Hepatocyte (in vitro differentiated cells): ENCODE measurements at regions not wholly inside any gene's neighbourhood (a gene's known extent, or its start where the extent isn't known, plus 50 kb on each side); places are given as distances from the start of the nearest gene placed in this dataset.
"Not testable (repeated sequence)": the region's sequence is repeated elsewhere in the genome, so short reads cannot be mapped to it uniquely, and the experiment has no call there.

Experiments used
- DNase-seq: peaks from one replicate; pipeline ENCODE4 v3.0.0-alpha.2; 2016; ENCODE audit warnings: low spot score
- H2AFZ ChIP-seq: fragments of 200-600 bp; sonication (generic); 2 replicates; pipeline ENCODE4 v1.6.0; 2016; ENCODE audit warnings: antibody characterized with exemption, mild to moderate bottlenecking
- H3K27ac ChIP-seq: fragments of 200-600 bp; sonication (generic); 2 replicates; pipeline ENCODE4 v1.5.1; 2016; ENCODE audit warnings: mild to moderate bottlenecking
- H3K27me3 ChIP-seq: fragments of 200-600 bp; sonication (generic); 2 replicates; pipeline ENCODE4 v1.6.1; 2016
- H3K36me3 ChIP-seq: fragments of 200-600 bp; sonication (generic); replicated peaks from 2 replicates; pipeline ENCODE4 v1.5.1; 2016; ENCODE audit warnings: low read depth; ENCODE audit not compliant: insufficient read depth
- H3K4me1 ChIP-seq: fragments of 200-600 bp; sonication (generic); 2 replicates; pipeline ENCODE4 v1.5.1; 2016; ENCODE audit warnings: mild to moderate bottlenecking, moderate library complexity; ENCODE audit not compliant: insufficient read depth
- H3K4me2 ChIP-seq: fragments of 200-600 bp; sonication (generic); 2 replicates; pipeline ENCODE4 v1.6.0; 2016
- H3K4me3 ChIP-seq: fragments of 200-600 bp; sonication (generic); 2 replicates; pipeline ENCODE4 v1.5.1; 2016; ENCODE audit warnings: mild to moderate bottlenecking
- H3K79me2 ChIP-seq: fragments of 200-600 bp; sonication (generic); 2 replicates; pipeline ENCODE4 v1.6.0; 2017; ENCODE audit warnings: mild to moderate bottlenecking
- H3K9me2 ChIP-seq: fragments of 200-600 bp; sonication (generic); replicated peaks from 2 replicates; pipeline ENCODE4 v1.6.0; 2017; ENCODE audit warnings: mild to moderate bottlenecking; ENCODE audit not compliant: insufficient read depth
- H3K9me3 ChIP-seq: fragments of 200-600 bp; sonication (generic); 2 replicates; pipeline ENCODE4 v1.5.1; 2016; ENCODE audit warnings: low read depth, mild to moderate bottlenecking
- H4K20me1 ChIP-seq: fragments of 200-600 bp; sonication (generic); 2 replicates; pipeline ENCODE4 v1.6.0; 2016; ENCODE audit warnings: mild to moderate bottlenecking; ENCODE audit not compliant: insufficient read depth, poor library complexity, severe bottlenecking
- CTCF ChIP-seq: fragments of 200-600 bp; sonication (generic); IDR thresholded peaks from 2 replicates; pipeline ENCODE4 v1.5.1; 2016; ENCODE audit warnings: antibody characterized with exemption, mild to moderate bottlenecking; ENCODE audit not compliant: poor library complexity
- EZH2 ChIP-seq: fragments of 200-600 bp; sonication (generic); IDR thresholded peaks from 2 replicates; pipeline ENCODE4 v1.6.1; 2016; ENCODE audit warnings: antibody characterized with exemption, mild to moderate bottlenecking, borderline replicate concordance
- EZH2phosphoT487 ChIP-seq: fragments of 200-600 bp; sonication (generic); IDR thresholded peaks from one replicate; pipeline ENCODE4 v1.6.1; 2018; ENCODE audit warnings: antibody characterized with exemption, mild to moderate bottlenecking, low read depth, moderate library complexity; ENCODE audit not compliant: unreplicated experiment, severe bottlenecking
- WGBS: methylation state at CpG from one replicate; pipeline ENCODE4 v1.1.6; 2016; ENCODE audit warnings: low lambda C conversion rate; ENCODE audit errors: missing lambda C conversion rate; 5-methylcytosine and 5-hydroxymethylcytosine counted together

GRCh38 chr15:77944002-77944867 is 133.3 kb downstream of the TBC1D2B start:
- 11% methylated on average over 44 of the region's 45 CpGs for WGBS

GRCh38 chr15:77942611-77943211 is 134.8 kb downstream of the TBC1D2B start:
- H3K9me3 ChIP-seq = no peaks in the 10 kb centered on the region
- H2AFZ ChIP-seq = no peak overlapping the region
- H3K36me3 ChIP-seq = no peaks in the 10 kb centered on the region
- H4K20me1 ChIP-seq = no peaks in the 10 kb centered on the region
- H3K4me3 ChIP-seq = no peak overlapping the region
- H3K4me1 ChIP-seq = peaks cover 5% of the 10 kb centered on the region
- no peaks in the 10 kb centered on the region for H3K9me2 ChIP-seq
- H3K4me2 ChIP-seq = no peak overlapping the region
- no peaks in the 10 kb centered on the region for H3K27me3 ChIP-seq
- H3K27ac ChIP-seq = no peak overlapping the region
- TF ChIP-seq EZH2phosphoT487 (no peak), EZH2 (no peak), CTCF (no peak)
- H3K79me2 ChIP-seq = no peaks in the 10 kb centered on the region
- WGBS = 93% methylated on average over 6 of the region's 6 CpGs
- DNase-seq = no peak

More at GRCh38 chr15:77944002-77944867, 133.3 kb downstream of the TBC1D2B start:
- Histone ChIP-seq H3K27me3 (no peaks in the 10 kb centered on the region), H3K4me2 (peak overlapping the region; percentile 85), H3K36me3 (no peaks in the 10 kb centered on the region), H3K9me2 (no peaks in the 10 kb centered on the region), H2AFZ (peak overlapping the region; percentile 85), H3K79me2 (no peaks in the 10 kb centered on the region), H3K4me3 (peak overlapping the region; percentile 24), H3K27ac (peak overlapping the region; percentile 83), H4K20me1 (no peaks in the 10 kb centered on the region), H3K9me3 (no peaks in the 10 kb centered on the region), H3K4me1 (peaks cover 5% of the 10 kb centered on the region)
- TF ChIP-seq EZH2 = no peak
- TF ChIP-seq EZH2phosphoT487 = no peak
- TF ChIP-seq CTCF = no peak
- peak; percentile 94 for DNase-seq

- WGBS = 94% methylated on average over 11 of the region's 25 CpGs
- H4K20me1 ChIP-seq = not testable (repeated sequence)
Measured at GRCh38 chr15:77941090-77941827, 136.3 kb downstream of the TBC1D2B start.

More at GRCh38 chr15:77941090-77941827, 136.3 kb downstream of the TBC1D2B start:
- H3K9me3 ChIP-seq, H2AFZ ChIP-seq, H3K36me3 ChIP-seq, H3K27ac ChIP-seq, H3K4me1 ChIP-seq, H3K79me2 ChIP-seq, H3K9me2 ChIP-seq, H3K4me3 ChIP-seq, DNase-seq, H3K27me3 ChIP-seq, H3K4me2 ChIP-seq: not testable (repeated sequence)
